B cell (primary cell): ENCODE measurements at regions not wholly inside any gene's neighbourhood (a gene's known extent, or its start where the extent isn't known, plus 50 kb on each side); places are given as distances from the start of the nearest gene placed in this dataset.
A peak's percentile ranks its signal among the peaks of the same experiment; 100 is the strongest.

Source experiments
- ATAC-seq: fragments of 200-7000 bp; cut with Tn5 transposase; one replicate; pipeline ENCODE4 v1.10.0; 2021; ENCODE audit warnings: low read depth, mild to moderate bottlenecking, moderate number of reproducible peaks, moderate library complexity
- CTCF ChIA-PET: fragments of 350-600 bp; sonication (Branson Sonifier 250); formaldehyde crosslinking; loops from one replicate; lab custom pipeline; 2021; ENCODE audit warnings: antibody characterized with exemption, inconsistent platforms; lab: Charles Lee
- POLR2A ChIA-PET: fragments of 350-600 bp; sonication (Branson Sonifier 250); formaldehyde crosslinking; loops from one replicate; lab custom pipeline; 2021; ENCODE audit warnings: antibody characterized with exemption; lab: Charles Lee
- DNase-seq: peaks from one replicate; pipeline ENCODE4 v3.0.0; 2013
- H2AFZ ChIP-seq: 2 replicates; pipeline ENCODE4 v1.6.1; 2012; ENCODE audit warnings: mild to moderate bottlenecking, low read depth, low read length; ENCODE audit not compliant: insufficient read depth, poor library complexity, severe bottlenecking
- H3K27ac ChIP-seq, 2 donors: 1 replicate in 1 of 2; 2 replicates in 1 of 2; pipeline ENCODE4 v1.5.1; 2012 to 2013; ENCODE audit warnings: low read length in 2 of 2, mild to moderate bottlenecking in 2 of 2, moderate library complexity in 1 of 2
- H3K27me3 ChIP-seq, 4 experiments: fragments of 200-600 bp in 1 of 4; sonication (generic) in 1 of 4; replicated peaks in 1 of 4; 1 replicate in 2 of 4; 2 replicates in 2 of 4; pipeline versions ENCODE4 v1.6.1 to v1.7.0; 2013 to 2016; ENCODE audit warnings: low read length in 3 of 4, mild to moderate bottlenecking in 2 of 4, mixed read lengths in 1 of 4, moderate library complexity in 1 of 4; ENCODE audit not compliant: insufficient read depth in 4 of 4, control insufficient read depth in 3 of 4; ENCODE audit errors: control extremely low read depth in 1 of 4
- H3K36me3 ChIP-seq, 2 experiments: replicated peaks in 1 of 2; 1 replicate in 1 of 2; 2 replicates in 1 of 2; pipeline versions ENCODE4 v1.6.1 to v1.7.1; 2013; ENCODE audit warnings: low read length in 1 of 2; ENCODE audit not compliant: insufficient read depth in 2 of 2, control insufficient read depth in 1 of 2; ENCODE audit errors: control extremely low read depth in 1 of 2, extremely low read depth in 1 of 2
- H3K4me1 ChIP-seq, 2 donors: fragments of 200-600 bp in 1 of 2; sonication (generic) in 1 of 2; 1 replicate in 1 of 2; 2 replicates in 1 of 2; pipeline versions ENCODE4 v1.5.1 to v1.6.1; 2013 to 2017; ENCODE audit warnings: low read length in 2 of 2; ENCODE audit not compliant: control insufficient read depth in 2 of 2, insufficient read depth in 2 of 2
- H3K4me2 ChIP-seq: replicated peaks from 2 replicates; pipeline ENCODE3; 2012; ENCODE audit warnings: mild to moderate bottlenecking, low read depth, low read length; ENCODE audit not compliant: poor library complexity, severe bottlenecking
- H3K4me3 ChIP-seq, 5 experiments: fragments of 200-600 bp in 1 of 5; sonication (generic) in 1 of 5; 1 replicate in 3 of 5; 2 replicates in 2 of 5; pipeline versions ENCODE4 v1.5.1 to v1.7.0; 2011 to 2016; ENCODE audit warnings: low read length in 4 of 5, mild to moderate bottlenecking in 4 of 5, low read depth in 2 of 5, control low read depth in 1 of 5, moderate library complexity in 1 of 5; ENCODE audit not compliant: insufficient read depth in 1 of 5; ENCODE audit errors: control extremely low read depth in 1 of 5, extremely low read depth in 1 of 5
- H3K79me2 ChIP-seq: fragments of 200-600 bp; sonication (generic); one replicate; pipeline ENCODE4 v1.6.0; 2016; ENCODE audit warnings: low read length; ENCODE audit not compliant: control insufficient read depth, insufficient read depth
- H3K9ac ChIP-seq: fragments of 200-600 bp; sonication (generic); 2 replicates; pipeline ENCODE4 v1.6.1; 2017; ENCODE audit warnings: mild to moderate bottlenecking, low read length, moderate library complexity
- H3K9me3 ChIP-seq, 3 donors: one replicate each; pipeline versions ENCODE4 v1.6.1 to v1.7.1; 2013; ENCODE audit warnings: low read length in 2 of 3; ENCODE audit not compliant: control insufficient read depth in 2 of 3, insufficient read depth in 1 of 3; ENCODE audit errors: control extremely low read depth in 1 of 3
- H4K20me1 ChIP-seq: 2 replicates; pipeline ENCODE4 v1.6.0; 2012; ENCODE audit warnings: mild to moderate bottlenecking, low read length; ENCODE audit not compliant: insufficient read depth, control insufficient read depth, poor library complexity, severe bottlenecking
- H3K27ac Mint-ChIP-seq: one replicate; pipeline ENCODE4 v1.8.0; 2021; ENCODE audit warnings: mixed read lengths
- H3K27me3 Mint-ChIP-seq: one replicate; pipeline ENCODE4 v1.8.0; 2021; ENCODE audit warnings: mixed read lengths
- H3K4me1 Mint-ChIP-seq: one replicate; pipeline ENCODE4 v1.8.0; 2021; ENCODE audit warnings: mixed read lengths
- H3K4me3 Mint-ChIP-seq: one replicate; pipeline ENCODE4 v1.8.0; 2021; ENCODE audit warnings: mixed read lengths
- H3K9me3 Mint-ChIP-seq: one replicate; pipeline ENCODE4 v1.8.0; 2022; ENCODE audit warnings: mixed read lengths; ENCODE audit not compliant: insufficient read depth
- CTCF ChIP-seq: fragments of 200-600 bp; IDR thresholded peaks from one replicate; pipeline ENCODE4 v1.8.0; 2022; ENCODE audit warnings: antibody characterized with exemption, mild to moderate bottlenecking
- EZH2 ChIP-seq: IDR thresholded peaks from 2 replicates; pipeline ENCODE4 v1.6.1; 2012; ENCODE audit warnings: borderline replicate concordance, low read depth, mild to moderate bottlenecking, moderate library complexity, low read length; ENCODE audit not compliant: insufficient read depth, poor library complexity, severe bottlenecking
- WGBS: methylation state at CpG from one replicate; pipeline ENCODE4 v1.1.5; 2013; ENCODE audit warnings: missing lambda C conversion rate; ENCODE audit not compliant: insufficient coverage; 5-methylcytosine and 5-hydroxymethylcytosine counted together
- intact Hi-C: fragments of 100-400 bp; cut with micrococcal nuclease; formaldehyde crosslinking; loops from one replicate; pipeline ENCODE4 v1.10.0; 2022

GRCh38 chr4:147056940-147057610 is 111.4 kb upstream of the TTC29 start:
- peaks cover 14% of the 10 kb centered on the region for H3K27me3 Mint-ChIP-seq
- peak; percentile 37 for ATAC-seq
- intact Hi-C loops, result loop anchor here (5.0 kb wide), 1 partner anchor 1120 kb away; the partner anchor contains the start of gene ZNF827
- no peaks in the 10 kb centered on the region for H3K9me3 Mint-ChIP-seq
- peak; percentile 8 for DNase-seq
- H3K4me3 Mint-ChIP-seq, result peak overlapping the region; percentile 90
- no peaks in the 10 kb centered on the region for H3K36me3 ChIP-seq
- no peak for TF ChIP-seq CTCF
- H3K27me3 ChIP-seq, result peaks cover 0 to 5% (median 0%) of the 10 kb centered on the region in 4 experiments
- peak overlapping the region; percentile 69 for H3K9ac ChIP-seq
- peak overlapping the region; percentile 80 for H2AFZ ChIP-seq
- peak overlapping the region; percentile 41 to 83 for H3K27ac ChIP-seq
- peaks cover 0 to 1% (median 0%) of the 10 kb centered on the region in 3 donors for H3K9me3 ChIP-seq
- H3K79me2 ChIP-seq, result no peaks in the 10 kb centered on the region
- CTCF ChIA-PET, result interaction anchor here (1.1 kb wide), 1 partner anchor 40 kb away, joined by 3 read pairs; no protein-coding TSS in a partner anchor
- H3K4me3 ChIP-seq, result peak overlapping the region; percentile 21 to 62 (median 49)
- peaks cover 15 to 21% of the 10 kb centered on the region in 2 donors for H3K4me1 ChIP-seq
- H3K27ac Mint-ChIP-seq, result peak overlapping the region; percentile 92
- WGBS, result no CpG with 5 or more reads among the region's 3 CpGs
- peak overlapping the region; percentile 67 for H3K4me2 ChIP-seq
- H4K20me1 ChIP-seq, result no peaks in the 10 kb centered on the region
- H3K4me1 Mint-ChIP-seq, result peaks cover 25% of the 10 kb centered on the region
- POLR2A ChIA-PET, result no interaction called here

- Histone ChIP-seq H3K27me3 (peaks cover 0 to 5% (median 0%) of the 10 kb centered on the region in 4 experiments), H3K4me2 (peak overlapping the region; percentile 67), H3K4me1 (peaks cover 15 to 21% of the 10 kb centered on the region in 2 donors), H3K36me3 (no peaks in the 10 kb centered on the region), H3K9ac (peak overlapping the region; percentile 69), H3K79me2 (no peaks in the 10 kb centered on the region), H3K9me3 (peaks cover 0 to 1% (median 0%) of the 10 kb centered on the region in 3 donors), H4K20me1 (no peaks in the 10 kb centered on the region), H3K4me3 (peak overlapping the region; percentile 21 to 62 (median 49)), H3K27ac (peak overlapping the region; percentile 41 to 83), H2AFZ (peak overlapping the region; percentile 80)
- Mint-ChIP-seq H3K27me3 (peaks cover 11% of the 10 kb centered on the region), H3K27ac (peak overlapping the region; percentile 92), H3K9me3 (no peaks in the 10 kb centered on the region), H3K4me1 (peaks cover 25% of the 10 kb centered on the region), H3K4me3 (peak overlapping the region; percentile 90)
- ATAC-seq (no peak), DNase-seq (peak; percentile 44)
- 71% methylated on average over 1 of the region's 7 CpGs for WGBS
- intact Hi-C loops, result loop anchor here (5.0 kb wide), 1 partner anchor 1120 kb away; the partner anchor contains the start of gene ZNF827
- POLR2A ChIA-PET, result interaction anchor here (0.6 kb wide), 1 partner anchor 1811 kb away, joined by 5 read pairs; no protein-coding TSS in a partner anchor
- CTCF ChIA-PET, result no interaction called here
- no peak for TF ChIP-seq EZH2
- TF ChIP-seq CTCF, result no peak
Measured at GRCh38 chr4:147057611-147058190, 112.0 kb upstream of the TTC29 start.
